ENCODE measurements at regions not wholly inside any gene's neighbourhood (a gene's known extent, or its start where the extent isn't known, plus 50 kb on each side); places are given as distances from the start of the nearest gene placed in this dataset.
"Not testable (repeated sequence)": the region's sequence is repeated elsewhere in the genome, so short reads cannot be mapped to it uniquely, and the experiment has no call there.

DNA sequence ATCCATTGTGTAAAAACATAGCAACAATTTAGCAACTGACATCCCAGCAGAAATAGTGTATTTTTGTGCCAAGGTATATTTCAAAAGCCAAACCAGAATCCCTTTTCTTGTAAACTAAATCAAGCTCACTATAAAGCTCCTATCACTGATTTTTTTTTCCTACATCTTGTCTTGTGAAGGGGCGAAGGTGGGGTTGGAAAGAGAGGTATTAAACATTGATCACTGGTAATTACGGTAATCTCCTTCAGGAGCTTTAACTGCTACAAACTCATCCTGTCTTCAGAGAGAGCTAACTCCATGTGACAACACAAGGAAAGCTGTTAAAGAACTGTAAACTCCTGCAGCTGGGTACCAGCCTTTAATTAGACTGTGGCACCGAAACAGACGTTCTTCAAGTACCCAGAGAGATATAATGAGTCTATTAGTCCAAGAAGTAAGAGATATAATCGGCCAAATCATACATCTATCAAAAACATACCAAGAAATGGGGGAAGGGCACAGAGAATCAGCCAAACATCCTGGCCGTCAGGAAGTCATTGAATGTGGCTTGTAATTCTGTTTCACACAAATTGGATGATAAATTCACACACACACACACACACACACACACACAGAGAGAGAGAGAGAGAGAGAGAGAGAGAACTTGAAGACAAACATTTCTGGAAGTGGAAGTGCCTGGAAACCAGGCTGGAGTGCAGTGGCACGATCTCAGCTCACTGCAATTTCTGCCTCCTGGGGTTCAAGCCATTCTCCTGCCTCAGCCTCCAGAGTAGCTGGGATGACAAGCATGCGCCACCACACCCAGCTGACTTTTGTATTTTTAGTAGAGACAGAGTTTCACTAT lies 111.9 kb upstream of the PPARGC1A start:
- no peak for DNase-seq (ENCODE audit: low spot score)

DNA sequence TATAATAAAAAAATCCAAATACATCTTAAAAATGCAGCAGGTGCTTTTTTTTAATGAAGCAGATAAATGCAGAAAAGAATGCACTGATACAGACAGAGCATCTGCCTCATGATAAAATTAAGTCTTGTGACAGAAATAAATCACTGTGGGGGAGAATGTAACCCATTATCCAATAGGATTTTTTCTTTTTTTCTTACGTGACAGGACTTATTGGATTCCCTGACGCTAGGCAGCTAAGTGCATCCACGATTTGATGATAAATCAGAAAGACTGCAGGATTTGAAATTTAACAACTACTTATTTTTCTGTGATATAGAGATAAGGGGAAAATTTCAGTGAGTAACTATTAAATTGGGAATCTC lies 110.6 kb upstream of the PPARGC1A start:
- no peak for DNase-seq (ENCODE audit: low spot score)

GRCh38 chr4:23999714-24000469 lies 110.0 kb upstream of the PPARGC1A start:
- no peak for DNase-seq (ENCODE audit: low spot score)

DNA sequence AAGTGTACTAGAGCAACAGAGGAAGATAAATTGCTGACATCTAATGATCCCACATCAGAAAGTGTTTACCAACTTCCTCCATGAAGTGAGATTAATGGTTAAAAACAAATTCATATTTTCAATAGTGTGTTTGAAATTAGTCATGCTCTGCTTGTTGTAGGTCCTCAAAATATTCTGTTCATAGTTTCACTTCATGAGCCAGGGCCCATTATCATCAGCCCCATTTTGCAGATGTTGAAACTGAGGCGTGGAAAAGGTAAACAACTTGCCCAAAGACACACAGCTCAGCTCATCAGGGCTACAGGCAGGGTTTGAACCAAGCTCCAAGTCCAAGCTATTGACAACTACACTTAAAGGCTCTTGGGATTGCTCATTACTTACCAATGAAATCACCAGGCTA lies 103.5 kb upstream of the PPARGC1A start:
- DNase-seq (ENCODE audit: low spot score): no peak

- no peak for DNase-seq (ENCODE audit: low spot score)
Observed at GRCh38 chr4:23991444-23991843, 101.6 kb upstream of the PPARGC1A start.

GRCh38 chr4:23986270-23986669 lies 96.4 kb upstream of the PPARGC1A start:
- no peak for DNase-seq (ENCODE audit: low spot score)

GRCh38 chr4:23981328-23981727 lies 91.5 kb upstream of the PPARGC1A start:
- no peak for DNase-seq (ENCODE audit: low spot score)

DNA sequence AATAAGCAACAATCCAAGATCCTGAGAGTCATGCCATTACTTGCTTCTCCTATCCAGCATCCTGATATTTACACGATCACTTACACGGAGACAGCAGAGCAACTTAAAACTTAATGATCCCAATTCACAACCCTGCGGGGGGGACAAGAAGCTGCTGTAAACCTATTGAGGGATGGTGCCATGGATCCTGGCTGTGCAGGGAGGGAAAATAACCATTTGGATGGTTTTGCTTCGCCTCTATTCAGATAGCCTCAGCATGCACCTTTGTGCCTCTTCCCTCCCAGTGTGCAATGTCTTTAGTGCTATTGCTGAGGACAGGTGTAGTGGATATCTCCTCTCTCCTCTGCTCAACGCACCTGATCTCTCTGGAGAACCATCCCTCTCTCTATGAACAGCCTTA lies 89.7 kb upstream of the PPARGC1A start:
- DNase-seq (ENCODE audit: low spot score): no peak

DNA sequence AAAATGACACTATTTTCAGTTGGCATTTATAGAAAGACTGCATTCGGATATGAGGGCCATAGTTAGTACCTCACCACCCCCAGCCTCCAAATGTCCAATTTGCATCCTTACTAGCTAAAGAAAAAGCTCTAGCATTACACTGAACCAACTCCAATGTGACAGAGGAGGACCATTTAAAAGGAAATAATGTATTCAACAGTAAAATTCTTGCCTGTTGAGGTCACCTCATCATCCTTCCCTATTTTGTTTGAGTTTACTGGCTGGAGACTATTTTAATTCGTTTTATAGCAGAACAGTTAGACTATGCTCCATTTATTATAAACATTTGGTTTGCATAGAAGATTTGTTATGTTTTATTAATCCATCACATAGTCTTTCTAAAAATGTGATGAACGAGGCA lies 88.2 kb upstream of the PPARGC1A start:
- DNase-seq (ENCODE audit: low spot score): no peak

GRCh38 chr4:23976423-23976822 lies 86.6 kb upstream of the PPARGC1A start:
- no peak for DNase-seq (ENCODE audit: low spot score)

DNA sequence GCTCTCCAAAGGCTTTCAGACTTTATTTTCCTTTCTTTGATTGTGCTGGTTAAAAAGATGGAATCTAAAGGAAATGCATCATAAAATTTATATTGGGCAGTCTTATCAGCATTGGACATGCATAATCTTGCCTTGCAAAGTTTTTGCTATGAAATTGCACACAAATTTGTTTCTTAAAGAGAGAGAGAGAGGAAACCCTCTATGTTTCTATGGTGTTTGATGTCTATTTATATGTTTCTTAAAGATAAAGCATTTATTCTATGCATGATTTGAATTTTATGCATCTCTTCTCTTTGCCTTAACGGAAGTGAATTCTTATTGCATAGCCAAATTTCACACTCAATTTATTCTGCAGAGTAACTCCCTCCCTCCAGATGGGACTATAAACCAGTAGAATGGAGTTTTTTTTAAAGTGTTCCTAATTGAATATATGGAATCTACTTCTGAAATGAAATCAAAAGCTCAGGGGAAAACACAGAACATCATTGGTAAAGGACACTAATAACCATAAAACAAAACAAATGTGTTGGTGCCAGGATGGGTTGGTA lies 83.5 kb upstream of the PPARGC1A start:
- DNase-seq (ENCODE audit: low spot score): no peak

DNA sequence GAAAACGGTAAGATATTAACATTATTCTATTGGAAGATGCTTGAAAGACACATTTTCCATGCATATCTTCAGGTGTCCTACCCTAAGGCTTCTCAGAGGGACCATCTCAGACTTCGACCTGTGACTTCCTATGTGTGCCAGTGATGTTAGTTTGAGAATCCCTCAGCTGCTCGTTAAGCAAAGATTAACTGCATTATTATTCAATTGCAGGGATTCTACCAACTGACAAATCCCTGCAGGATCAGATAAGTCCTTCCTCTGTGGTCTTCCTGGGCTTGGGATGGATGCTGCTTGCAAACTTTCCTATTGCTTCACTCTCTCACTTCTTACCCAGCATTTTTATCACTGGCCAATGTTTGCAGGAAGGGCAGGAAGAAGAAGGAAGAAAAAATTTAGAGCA lies 83.0 kb upstream of the PPARGC1A start:
- DNase-seq (ENCODE audit: low spot score): no peak

- no peak for DNase-seq (ENCODE audit: low spot score)
Observed at GRCh38 chr4:23972187-23972586, 82.3 kb upstream of the PPARGC1A start.

- DNase-seq (ENCODE audit: low spot score): no peak
Observed at GRCh38 chr4:23970201-23970850, 80.5 kb upstream of the PPARGC1A start.

DNA sequence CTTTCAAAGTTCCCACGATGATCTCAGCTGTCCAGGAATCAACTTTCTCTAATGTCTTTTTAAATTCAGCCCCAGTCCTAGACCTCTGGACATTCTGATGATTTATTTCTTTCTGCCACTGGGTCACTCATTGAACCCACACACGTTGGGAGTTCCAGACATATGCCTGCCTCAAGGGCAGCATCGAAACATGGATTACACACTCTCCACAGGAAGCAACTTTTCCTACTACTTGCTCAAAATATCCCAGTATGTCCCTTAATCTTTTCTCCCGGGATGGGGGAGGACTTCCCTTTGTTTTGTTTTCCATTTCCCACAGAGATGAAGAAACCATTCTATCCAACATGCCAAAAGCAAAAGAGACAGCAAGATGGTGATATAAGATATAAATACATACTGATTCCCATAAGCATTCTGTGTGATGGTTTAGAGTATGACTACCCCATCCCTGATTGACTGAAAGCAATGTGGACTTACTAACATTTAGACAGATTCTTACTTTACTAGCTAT lies 79.8 kb upstream of the PPARGC1A start:
- DNase-seq (ENCODE audit: low spot score): no peak

- DNase-seq (ENCODE audit: low spot score): no peak
Observed at GRCh38 chr4:23967281-23967680, 77.4 kb upstream of the PPARGC1A start.

DNA sequence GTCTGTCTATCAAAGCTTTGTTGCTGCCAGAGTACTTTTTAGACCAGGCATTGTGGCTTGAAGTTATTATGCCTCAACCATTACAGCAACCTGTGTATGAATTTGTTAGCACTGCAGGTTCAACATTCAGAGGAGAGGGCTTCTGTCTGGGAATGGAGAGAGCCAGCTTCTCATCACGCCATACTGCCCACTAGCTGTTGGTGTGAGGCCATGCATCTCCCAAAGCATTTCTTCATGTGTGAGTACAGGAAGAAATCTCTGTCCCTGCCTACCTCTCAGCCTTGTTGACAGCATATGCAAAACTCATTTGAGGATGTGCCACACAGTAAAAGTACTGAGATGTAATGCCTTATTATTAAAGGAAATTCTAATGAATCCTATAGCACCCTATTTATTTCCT lies 76.9 kb upstream of the PPARGC1A start:
- DNase-seq (ENCODE audit: low spot score): no peak

GRCh38 chr4:23962462-23962861 lies 72.6 kb upstream of the PPARGC1A start:
- no peak for DNase-seq (ENCODE audit: low spot score)

DNA sequence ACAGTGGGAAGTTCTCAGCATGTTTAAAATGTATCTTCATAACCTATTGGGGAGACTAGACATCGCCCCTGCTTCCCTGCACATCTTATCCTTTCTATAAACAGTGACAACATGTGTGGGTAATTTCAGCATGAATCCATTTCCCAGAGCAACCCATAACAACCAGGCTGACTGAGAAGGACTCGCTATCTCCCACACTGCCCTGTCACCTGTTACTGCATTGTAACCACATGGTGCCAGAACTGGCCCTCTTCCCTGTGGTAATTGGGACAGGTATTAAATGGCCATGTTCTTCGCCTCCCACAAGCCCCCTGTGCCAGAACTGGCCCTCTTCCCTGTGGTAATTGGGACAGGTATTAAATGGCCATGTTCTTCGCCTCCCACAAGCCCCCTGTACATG lies 71.5 kb upstream of the PPARGC1A start:
- DNase-seq (ENCODE audit: low spot score): not testable (repeated sequence)

DNA sequence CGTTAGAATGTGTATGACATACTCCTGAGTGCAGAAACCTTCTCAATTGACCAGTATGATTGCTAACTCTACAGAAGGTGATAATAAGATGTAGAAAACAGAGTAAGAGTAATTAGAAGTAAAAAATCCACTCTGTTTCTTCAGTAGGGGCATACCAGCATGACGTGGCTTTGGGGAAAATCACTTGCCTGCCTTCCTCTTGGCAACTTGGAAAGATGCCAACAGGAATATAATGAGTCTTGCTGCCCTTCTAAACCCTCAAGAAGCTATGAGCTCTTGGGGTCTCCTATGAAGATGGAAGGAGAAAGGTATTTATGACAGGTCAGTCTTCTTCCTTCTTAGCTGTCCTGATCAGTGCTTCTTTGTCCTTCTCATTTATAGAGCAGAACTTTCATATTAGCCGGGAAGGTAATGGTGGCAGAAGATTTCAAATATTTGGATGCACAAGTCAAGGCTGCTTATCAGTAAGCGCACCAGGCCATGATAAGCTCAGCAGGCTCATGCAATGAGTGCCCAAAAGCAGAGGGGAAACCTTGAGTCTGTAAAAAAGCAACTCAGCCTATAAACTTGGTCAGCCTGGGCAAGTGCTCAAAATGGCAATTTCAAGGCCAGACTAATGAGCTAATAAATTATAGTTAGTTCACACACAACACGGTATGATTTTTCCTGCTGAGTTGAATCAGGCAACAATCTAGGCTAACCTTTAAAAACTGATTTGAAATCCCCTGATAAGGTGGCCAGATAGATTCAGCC lies 69.7 kb upstream of the PPARGC1A start:
- DNase-seq (ENCODE audit: low spot score): no peak

- no peak for DNase-seq (ENCODE audit: low spot score)
Observed at GRCh38 chr4:23958749-23959148, 68.9 kb upstream of the PPARGC1A start.

DNA sequence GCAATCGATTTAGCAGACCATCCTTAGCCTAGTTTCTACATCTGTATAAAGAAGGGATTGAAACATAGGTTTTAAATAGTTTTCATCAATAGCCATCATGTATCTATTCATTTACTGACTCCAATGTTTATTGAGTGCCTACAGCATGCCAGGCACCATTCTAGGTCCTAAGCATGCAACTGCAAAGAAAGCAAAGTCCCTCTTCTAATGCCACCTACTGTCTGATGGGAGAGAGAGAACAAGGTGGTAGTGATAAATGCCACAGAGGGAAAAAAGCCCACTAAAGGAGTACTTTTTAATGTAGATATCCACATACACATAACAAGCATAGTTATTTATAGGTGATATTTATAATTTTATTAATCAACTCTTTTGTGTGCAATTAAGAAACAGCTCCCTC lies 67.6 kb upstream of the PPARGC1A start:
- no peak for DNase-seq (ENCODE audit: low spot score)
